GM23338 (cell line): ENCODE measurements at regions not wholly inside any gene's neighbourhood (a gene's known extent, or its start where the extent isn't known, plus 50 kb on each side); places are given as distances from the start of the nearest gene placed in this dataset.

Experiments
- ATAC-seq: fragments of 200-7000 bp; cut with Tn5 transposase; 3 replicates; pipeline ENCODE4 v1.9.1; 2020
- DNase-seq: peaks from one replicate; pipeline ENCODE4 v3.0.0-alpha.2; 2015; ENCODE audit warnings: low spot score
- H2AFZ ChIP-seq: fragments of 200-600 bp; sonication (generic); 2 replicates; pipeline ENCODE4 v1.8.0; 2016; ENCODE audit warnings: antibody characterized with exemption, mild to moderate bottlenecking, moderate library complexity
- H3F3A ChIP-seq: fragments of 200-600 bp; sonication (generic); replicated peaks from 2 replicates; pipeline ENCODE4 v1.8.0; 2017; ENCODE audit warnings: antibody characterized with exemption, mixed run types, low read depth
- H3K27ac ChIP-seq: fragments of 200-600 bp; sonication (generic); 2 replicates; pipeline ENCODE4 v1.6.1; 2016; ENCODE audit warnings: low read depth
- H3K27me3 ChIP-seq: fragments of 200-600 bp; sonication (generic); 2 replicates; pipeline ENCODE4 v1.8.0; 2016; ENCODE audit warnings: mild to moderate bottlenecking, mixed run types, moderate library complexity; ENCODE audit not compliant: insufficient read depth
- H3K36me3 ChIP-seq: fragments of 200-600 bp; sonication (generic); 2 replicates; pipeline ENCODE4 v1.8.0; 2016; ENCODE audit warnings: mild to moderate bottlenecking; ENCODE audit not compliant: insufficient read depth
- H3K4me1 ChIP-seq: fragments of 200-600 bp; sonication (generic); 2 replicates; pipeline ENCODE4 v1.8.0; 2016; ENCODE audit warnings: mild to moderate bottlenecking, moderate library complexity; ENCODE audit not compliant: insufficient read depth
- H3K4me2 ChIP-seq: fragments of 200-600 bp; sonication (generic); 2 replicates; pipeline ENCODE4 v1.7.1; 2017; ENCODE audit warnings: mixed run types
- H3K4me3 ChIP-seq: fragments of 200-600 bp; sonication (generic); 2 replicates; pipeline ENCODE4 v1.6.1; 2016; ENCODE audit warnings: mixed run types
- H3K79me2 ChIP-seq: fragments of 200-600 bp; sonication (generic); replicated peaks from 2 replicates; pipeline ENCODE4 v1.8.0; 2017; ENCODE audit warnings: mild to moderate bottlenecking; ENCODE audit not compliant: insufficient read depth
- H3K9me2 ChIP-seq: fragments of 200-600 bp; sonication (generic); 2 replicates; pipeline ENCODE4 v1.8.0; 2017; ENCODE audit not compliant: insufficient read depth
- H4K20me1 ChIP-seq: fragments of 200-600 bp; sonication (generic); replicated peaks from 2 replicates; pipeline ENCODE4 v1.8.0; 2017; ENCODE audit warnings: mild to moderate bottlenecking; ENCODE audit not compliant: insufficient read depth
- H3K27ac Mint-ChIP-seq: 2 replicates; pipeline ENCODE4 v1.8.0; 2020; ENCODE audit warnings: inconsistent platforms, mild to moderate bottlenecking, moderate library complexity, mixed read lengths
- H3K27me3 Mint-ChIP-seq: 3 replicates; pipeline ENCODE4 v1.8.0; 2022; ENCODE audit warnings: low read depth, mild to moderate bottlenecking, moderate library complexity, mixed read lengths, inconsistent platforms; ENCODE audit not compliant: insufficient read depth, poor library complexity
- H3K36me3 Mint-ChIP-seq: 3 replicates; pipeline ENCODE4 v1.8.0; 2021; ENCODE audit warnings: low read depth, mild to moderate bottlenecking, inconsistent platforms, moderate library complexity, mixed read lengths
- H3K4me1 Mint-ChIP-seq: 3 replicates; pipeline ENCODE4 v1.8.0; 2020; ENCODE audit warnings: mild to moderate bottlenecking, inconsistent platforms, mixed read lengths
- H3K4me3 Mint-ChIP-seq: 3 replicates; pipeline ENCODE4 v1.8.0; 2021; ENCODE audit warnings: moderate library complexity, mild to moderate bottlenecking, inconsistent platforms, mixed read lengths
- H3K9me3 Mint-ChIP-seq: 3 replicates; pipeline ENCODE4 v1.8.0; 2020; ENCODE audit warnings: moderate library complexity, mild to moderate bottlenecking, inconsistent platforms, mixed read lengths
- CREB1 ChIP-seq: fragments of 250-450 bp; sonication (Bioruptor Pico); IDR thresholded peaks from 2 replicates; pipeline ENCODE4 v1.5.0; 2020; ENCODE audit warnings: low read depth, mild to moderate bottlenecking, moderate library complexity
- CTCF ChIP-seq, 2 experiments: fragments of 200-600 bp in 1 of 2; sonication (generic) in 1 of 2; conservative IDR thresholded peaks; 2 replicates each; pipeline versions ENCODE4 v1.5.1 to v1.6.1; 2016 to 2017; ENCODE audit warnings: antibody characterized with exemption in 2 of 2, low read depth in 2 of 2, mild to moderate bottlenecking in 2 of 2, moderate library complexity in 1 of 2
- EZH2 ChIP-seq: fragments of 200-600 bp; sonication (generic); IDR thresholded peaks from one replicate; pipeline ENCODE4 v1.8.0; 2017; ENCODE audit warnings: antibody characterized with exemption, mild to moderate bottlenecking, low read depth; ENCODE audit not compliant: unreplicated experiment
- EZH2phosphoT487 ChIP-seq: fragments of 200-600 bp; sonication (generic); IDR thresholded peaks from one replicate; pipeline ENCODE4 v1.8.1; 2018; ENCODE audit warnings: antibody characterized with exemption; ENCODE audit not compliant: unreplicated experiment
- JUNB ChIP-seq: IDR thresholded peaks from one replicate; pipeline ENCODE4 v1.6.1; 2016; ENCODE audit warnings: antibody characterized with exemption; ENCODE audit not compliant: unreplicated experiment
- NANOG ChIP-seq: IDR thresholded peaks from 2 replicates; pipeline ENCODE4 v1.6.1; 2016; ENCODE audit warnings: antibody characterized with exemption, borderline replicate concordance
- POLR2AphosphoS5 ChIP-seq: IDR thresholded peaks from 2 replicates; pipeline ENCODE4 v1.6.1; 2016; ENCODE audit warnings: antibody characterized with exemption, low read depth
- REST ChIP-seq: IDR thresholded peaks from one replicate; pipeline ENCODE4 v1.6.1; 2018; ENCODE audit warnings: antibody characterized with exemption; ENCODE audit not compliant: unreplicated experiment
- STAT1 ChIP-seq: IDR thresholded peaks from one replicate; pipeline ENCODE4 v1.6.1; 2016; ENCODE audit warnings: antibody characterized with exemption; ENCODE audit not compliant: unreplicated experiment

- no peak overlapping the region for H3K27ac Mint-ChIP-seq
- H3K27me3 Mint-ChIP-seq: no peaks in the 10 kb centered on the region
- no peak overlapping the region for H2AFZ ChIP-seq
- no peaks in the 10 kb centered on the region for H3K36me3 ChIP-seq
- no peaks in the 10 kb centered on the region for H4K20me1 ChIP-seq
- H3K4me1 Mint-ChIP-seq: peaks cover 7% of the 10 kb centered on the region; the same call in 2 of the 3 replicates
- H3F3A ChIP-seq: no peaks in the 10 kb centered on the region
- H3K4me1 ChIP-seq: peaks cover 10% of the 10 kb centered on the region; the same call in 1 of the 2 replicates
- no peaks in the 10 kb centered on the region for H3K27me3 ChIP-seq
- H3K9me2 ChIP-seq: no peaks in the 10 kb centered on the region
- ATAC-seq (no peak), DNase-seq (no peak)
- H3K4me2 ChIP-seq: no peak overlapping the region
- no peaks in the 10 kb centered on the region for H3K9me3 Mint-ChIP-seq
- no peak overlapping the region for H3K4me3 ChIP-seq
- no peak for TF ChIP-seq REST
- no peak for TF ChIP-seq EZH2phosphoT487
- TF ChIP-seq NANOG: no peak
- TF ChIP-seq POLR2AphosphoS5: no peak
- TF ChIP-seq JUNB: no peak
- no peak for TF ChIP-seq EZH2
- no peak for TF ChIP-seq STAT1
- no peaks in the 10 kb centered on the region for H3K79me2 ChIP-seq
- H3K4me3 Mint-ChIP-seq: no peak overlapping the region
- no peak overlapping the region for H3K27ac ChIP-seq
- no peaks in the 10 kb centered on the region for H3K36me3 Mint-ChIP-seq
Measured at GRCh38 chr16:86224629-86225028, 285.7 kb upstream of the FOXF1 start.

- H3K4me1 ChIP-seq: peaks cover 10% of the 10 kb centered on the region; the same call in 1 of the 2 replicates
- no peak overlapping the region for H3K27ac Mint-ChIP-seq
- no peaks in the 10 kb centered on the region for H3F3A ChIP-seq
- H3K27me3 ChIP-seq: no peaks in the 10 kb centered on the region
- H3K9me2 ChIP-seq: no peaks in the 10 kb centered on the region
- DNase-seq (no peak), ATAC-seq (no peak)
- no peaks in the 10 kb centered on the region for H3K27me3 Mint-ChIP-seq
- no peak overlapping the region for H3K4me2 ChIP-seq
- H3K27ac ChIP-seq: no peak overlapping the region
- no peaks in the 10 kb centered on the region for H3K79me2 ChIP-seq
- no peak overlapping the region for H2AFZ ChIP-seq
- no peak for TF ChIP-seq STAT1
- TF ChIP-seq JUNB: no peak
- TF ChIP-seq POLR2AphosphoS5: no peak
- TF ChIP-seq EZH2: no peak
- no peak for TF ChIP-seq CREB1 (CRISPR knock-in tag)
- TF ChIP-seq CTCF (conservative IDR thresholded peaks at IDR 0.05; ENCODE audit: low read depth in 2 of 2): no peak
- no peak for TF ChIP-seq NANOG
- H3K9me3 Mint-ChIP-seq: 0 out of 3 replicates have a peak, but pooled peaks cover under 1% of the 10 kb centered on the region
- no peaks in the 10 kb centered on the region for H3K36me3 ChIP-seq
- no peak overlapping the region for H3K4me3 Mint-ChIP-seq
- no peak overlapping the region for H3K4me3 ChIP-seq
- H4K20me1 ChIP-seq: no peaks in the 10 kb centered on the region
- no peaks in the 10 kb centered on the region for H3K36me3 Mint-ChIP-seq
- peaks cover 7% of the 10 kb centered on the region; the same call in 2 of the 3 replicates for H3K4me1 Mint-ChIP-seq
Measured at GRCh38 chr16:86225905-86226371, 284.4 kb upstream of the FOXF1 start.
